Neural progenitor cell (in vitro differentiated cells): ENCODE measurements at regions not wholly inside any gene's neighbourhood (a gene's known extent, or its start where the extent isn't known, plus 50 kb on each side); places are given as distances from the start of the nearest gene placed in this dataset.
A peak's percentile ranks its signal among the peaks of the same experiment; 100 is the strongest.

Experiments
- DNase-seq: peaks from one replicate; pipeline ENCODE4 v3.0.0-alpha.2; 2016; ENCODE audit warnings: low spot score
- H2AFZ ChIP-seq: fragments of 200-600 bp; sonication (generic); replicated peaks from 2 replicates; pipeline ENCODE4 v1.6.1; 2016; ENCODE audit warnings: antibody characterized with exemption
- H3F3A ChIP-seq: fragments of 200-600 bp; sonication (generic); 2 replicates; pipeline ENCODE4 v1.6.1; 2016; ENCODE audit warnings: antibody characterized with exemption, low read depth
- H3K27ac ChIP-seq: fragments of 200-600 bp; sonication (generic); 2 replicates; pipeline ENCODE4 v1.5.1; 2016; ENCODE audit warnings: mild to moderate bottlenecking
- H3K27me3 ChIP-seq: fragments of 200-600 bp; sonication (generic); 2 replicates; pipeline ENCODE4 v1.6.1; 2016; ENCODE audit warnings: mild to moderate bottlenecking, moderate library complexity
- H3K36me3 ChIP-seq: fragments of 200-600 bp; sonication (generic); 2 replicates; pipeline ENCODE4 v1.5.1; 2016
- H3K4me1 ChIP-seq: fragments of 200-600 bp; sonication (generic); 2 replicates; pipeline ENCODE4 v1.6.1; 2016; ENCODE audit warnings: mixed run types
- H3K4me2 ChIP-seq: fragments of 200-600 bp; sonication (generic); 2 replicates; pipeline ENCODE4 v1.6.1; 2016
- H3K4me3 ChIP-seq: fragments of 200-600 bp; sonication (generic); 2 replicates; pipeline ENCODE4 v1.5.1; 2016
- H3K79me2 ChIP-seq: fragments of 200-600 bp; sonication (generic); 2 replicates; pipeline ENCODE4 v1.6.1; 2016; ENCODE audit warnings: low read depth
- H3K9ac ChIP-seq: fragments of 200-600 bp; sonication (generic); 2 replicates; pipeline ENCODE4 v1.6.1; 2016
- H3K9me3 ChIP-seq: fragments of 200-600 bp; sonication (generic); 2 replicates; pipeline ENCODE4 v1.5.1; 2016; ENCODE audit warnings: low read depth
- H4K20me1 ChIP-seq: fragments of 200-600 bp; sonication (generic); 2 replicates; pipeline ENCODE4 v1.6.1; 2016; ENCODE audit warnings: low read depth
- H3K27ac Mint-ChIP-seq: 3 replicates; pipeline ENCODE4 v1.8.0; 2021; ENCODE audit warnings: mixed read lengths
- H3K27me3 Mint-ChIP-seq: 2 replicates; pipeline ENCODE4 v1.8.0; 2022; ENCODE audit warnings: low read depth, mild to moderate bottlenecking, inconsistent platforms, moderate library complexity, mixed read lengths; ENCODE audit not compliant: insufficient read depth
- H3K36me3 Mint-ChIP-seq: 3 replicates; pipeline ENCODE4 v1.8.0; 2021; ENCODE audit warnings: mixed read lengths
- H3K4me1 Mint-ChIP-seq: 3 replicates; pipeline ENCODE4 v1.8.0; 2021; ENCODE audit warnings: mixed read lengths
- H3K4me3 Mint-ChIP-seq: 3 replicates; pipeline ENCODE4 v1.8.0; 2021; ENCODE audit warnings: mild to moderate bottlenecking, moderate library complexity, mixed read lengths
- H3K9me3 Mint-ChIP-seq: 3 replicates; pipeline ENCODE4 v1.8.0; 2020; ENCODE audit warnings: mixed read lengths
- EZH2 ChIP-seq: fragments of 200-600 bp; sonication (generic); IDR thresholded peaks from 2 replicates; pipeline ENCODE4 v1.6.1; 2017; ENCODE audit warnings: antibody characterized with exemption, mild to moderate bottlenecking, moderate library complexity
- EZH2phosphoT487 ChIP-seq: fragments of 200-600 bp; sonication (generic); IDR thresholded peaks from 2 replicates; pipeline ENCODE4 v1.6.1; 2017; ENCODE audit warnings: antibody characterized with exemption
- TF ChIP-seq, protein P1 (sequence below): fragments of 200-600 bp; sonication (generic); IDR thresholded peaks from 2 replicates; pipeline ENCODE4 v1.5.1; 2017; ENCODE audit warnings: antibody characterized with exemption, mild to moderate bottlenecking

DNA sequence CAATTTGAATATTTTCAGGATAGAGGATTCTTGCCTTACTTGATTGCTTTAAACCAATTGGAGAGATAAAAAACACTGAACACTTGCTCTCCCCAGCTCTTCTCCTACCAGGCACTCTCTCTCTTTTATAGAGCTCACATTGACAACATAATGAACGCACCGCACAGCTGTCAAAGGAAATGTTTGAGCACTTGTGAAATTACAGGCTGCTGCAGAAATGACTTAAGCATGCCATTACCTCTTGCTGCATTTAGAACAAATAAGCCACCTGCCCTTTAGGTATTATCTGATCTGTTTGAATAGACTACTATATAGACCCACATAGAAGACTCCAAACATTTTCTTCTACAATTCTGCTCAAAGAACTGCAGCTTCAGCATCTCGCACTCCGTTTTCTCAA is 227.7 kb downstream of the C4orf33 start:
- Histone ChIP-seq H3K9me3 (no peaks in the 10 kb centered on the region), H3K4me1 (peaks cover 18% of the 10 kb centered on the region), H3K4me2 (no peak overlapping the region), H3K27me3 (no peaks in the 10 kb centered on the region), H3K27ac (no peak overlapping the region), H2AFZ (no peak overlapping the region), H3F3A (no peaks in the 10 kb centered on the region), H3K9ac (no peak overlapping the region), H3K4me3 (no peak overlapping the region), H4K20me1 (no peaks in the 10 kb centered on the region), H3K36me3 (no peaks in the 10 kb centered on the region), H3K79me2 (no peaks in the 10 kb centered on the region)
- no peak overlapping the region for H3K4me3 Mint-ChIP-seq
- H3K9me3 Mint-ChIP-seq: no peaks in the 10 kb centered on the region
- peaks cover 15% of the 10 kb centered on the region for H3K4me1 Mint-ChIP-seq
- no peaks in the 10 kb centered on the region for H3K27me3 Mint-ChIP-seq
- H3K27ac Mint-ChIP-seq: no peak overlapping the region
- no peaks in the 10 kb centered on the region for H3K36me3 Mint-ChIP-seq
- no peak for TF ChIP-seq EZH2phosphoT487
- TF ChIP-seq, protein P1, sequence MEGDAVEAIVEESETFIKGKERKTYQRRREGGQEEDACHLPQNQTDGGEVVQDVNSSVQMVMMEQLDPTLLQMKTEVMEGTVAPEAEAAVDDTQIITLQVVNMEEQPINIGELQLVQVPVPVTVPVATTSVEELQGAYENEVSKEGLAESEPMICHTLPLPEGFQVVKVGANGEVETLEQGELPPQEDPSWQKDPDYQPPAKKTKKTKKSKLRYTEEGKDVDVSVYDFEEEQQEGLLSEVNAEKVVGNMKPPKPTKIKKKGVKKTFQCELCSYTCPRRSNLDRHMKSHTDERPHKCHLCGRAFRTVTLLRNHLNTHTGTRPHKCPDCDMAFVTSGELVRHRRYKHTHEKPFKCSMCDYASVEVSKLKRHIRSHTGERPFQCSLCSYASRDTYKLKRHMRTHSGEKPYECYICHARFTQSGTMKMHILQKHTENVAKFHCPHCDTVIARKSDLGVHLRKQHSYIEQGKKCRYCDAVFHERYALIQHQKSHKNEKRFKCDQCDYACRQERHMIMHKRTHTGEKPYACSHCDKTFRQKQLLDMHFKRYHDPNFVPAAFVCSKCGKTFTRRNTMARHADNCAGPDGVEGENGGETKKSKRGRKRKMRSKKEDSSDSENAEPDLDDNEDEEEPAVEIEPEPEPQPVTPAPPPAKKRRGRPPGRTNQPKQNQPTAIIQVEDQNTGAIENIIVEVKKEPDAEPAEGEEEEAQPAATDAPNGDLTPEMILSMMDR: no peak
- no peak for TF ChIP-seq EZH2
- no peak for DNase-seq

DNA sequence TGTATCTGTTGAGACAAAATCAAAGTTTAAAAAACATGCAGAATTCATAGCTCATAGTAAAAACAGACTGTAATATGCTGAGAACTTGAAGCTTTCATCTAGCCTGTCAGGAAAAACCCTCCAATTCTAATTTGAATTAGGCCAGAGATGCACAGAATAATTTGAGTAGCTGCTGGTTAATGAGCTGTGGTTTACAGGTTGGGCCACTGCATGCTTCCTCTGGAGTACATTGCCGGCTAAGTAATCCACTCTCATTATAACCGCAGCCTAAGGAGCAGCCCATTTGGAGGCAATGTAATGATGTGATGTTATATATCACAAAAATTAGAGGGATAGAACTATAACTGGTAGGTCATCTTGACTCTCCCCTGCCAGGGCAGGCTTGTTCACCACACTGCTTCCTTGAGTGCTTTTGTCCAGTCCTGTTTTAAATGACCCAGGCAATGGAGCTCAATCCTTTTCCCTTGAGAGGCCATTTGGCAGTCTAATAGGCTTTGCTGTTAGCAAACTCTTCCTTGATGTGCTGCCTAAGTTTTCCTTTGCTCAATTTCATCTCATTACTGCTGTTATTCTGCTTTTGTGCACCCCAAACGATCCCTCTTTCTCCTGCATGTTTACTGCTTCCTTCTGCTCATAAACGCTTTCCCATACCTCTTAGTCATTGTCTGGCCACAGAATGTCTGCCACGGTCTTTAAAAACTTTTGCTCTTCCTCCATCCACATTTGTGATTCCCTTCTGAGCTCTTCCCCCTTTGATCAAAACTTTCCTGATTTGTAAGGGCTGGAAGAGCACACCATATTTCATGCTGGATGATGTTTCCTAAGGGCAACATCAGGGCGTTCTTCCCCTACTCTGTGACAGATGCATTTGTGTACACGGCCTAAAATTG is 230.9 kb downstream of the C4orf33 start:
- TF ChIP-seq EZH2phosphoT487: no peak
- TF ChIP-seq, protein P1: no peak
- TF ChIP-seq EZH2: no peak
- no peak overlapping the region for H3K27ac ChIP-seq
- no peak overlapping the region for H3K27ac Mint-ChIP-seq

DNA sequence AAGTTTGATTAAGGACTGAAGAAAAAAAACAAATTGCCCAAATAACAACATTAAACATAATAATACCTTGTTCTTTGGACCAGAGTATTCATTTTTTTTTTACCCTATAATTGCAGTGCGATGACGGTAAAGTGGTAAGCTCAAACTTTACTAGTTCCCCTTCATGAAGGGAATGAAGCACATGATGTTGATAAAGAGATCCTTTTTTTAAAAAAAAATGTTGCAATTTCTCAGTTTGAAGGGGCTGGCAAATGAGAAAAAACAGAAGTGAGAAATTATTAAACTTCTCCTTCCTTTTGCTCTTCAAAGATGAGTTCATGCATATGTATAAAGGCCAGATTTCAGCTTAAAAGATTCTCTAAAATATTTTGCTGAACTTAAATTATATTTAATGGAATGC is 231.7 kb downstream of the C4orf33 start:
- H3K27ac ChIP-seq: no peak overlapping the region
- H3K27me3 ChIP-seq: no peaks in the 10 kb centered on the region
- H3K79me2 ChIP-seq: no peaks in the 10 kb centered on the region
- H3K9me3 Mint-ChIP-seq: peaks cover 3% of the 10 kb centered on the region
- H3K36me3 Mint-ChIP-seq: no peaks in the 10 kb centered on the region
- no peaks in the 10 kb centered on the region for H4K20me1 ChIP-seq
- peaks cover 13% of the 10 kb centered on the region for H3K4me1 Mint-ChIP-seq
- H3K4me1 ChIP-seq: peaks cover 12% of the 10 kb centered on the region
- no peak overlapping the region for H3K4me2 ChIP-seq
- H3K27ac Mint-ChIP-seq: no peak overlapping the region
- H3K27me3 Mint-ChIP-seq: peaks cover 3% of the 10 kb centered on the region
- DNase-seq: no peak
- H3F3A ChIP-seq: no peaks in the 10 kb centered on the region
- no peaks in the 10 kb centered on the region for H3K9me3 ChIP-seq
- H3K4me3 ChIP-seq: no peak overlapping the region
- H3K36me3 ChIP-seq: no peaks in the 10 kb centered on the region
- no peak overlapping the region for H2AFZ ChIP-seq
- H3K9ac ChIP-seq: no peak overlapping the region
- H3K4me3 Mint-ChIP-seq: no peak overlapping the region
- TF ChIP-seq EZH2 (no peak), EZH2phosphoT487 (no peak)
- TF ChIP-seq, protein P1: no peak

More for the DNA sequence above, 230.9 kb downstream of the C4orf33 start:
- peaks cover 3% of the 10 kb centered on the region for H3K27me3 Mint-ChIP-seq
- Histone ChIP-seq H3K79me2 (no peaks in the 10 kb centered on the region), H3K9me3 (no peaks in the 10 kb centered on the region), H3K4me3 (no peak overlapping the region), H3K4me2 (no peak overlapping the region), H3K9ac (no peak overlapping the region), H3K4me1 (peaks cover 18% of the 10 kb centered on the region), H3F3A (no peaks in the 10 kb centered on the region), H3K36me3 (no peaks in the 10 kb centered on the region), H3K27me3 (no peaks in the 10 kb centered on the region), H4K20me1 (no peaks in the 10 kb centered on the region), H2AFZ (peak overlapping the region; percentile 48)
- no peaks in the 10 kb centered on the region for H3K36me3 Mint-ChIP-seq
- no peak overlapping the region for H3K4me3 Mint-ChIP-seq
- H3K4me1 Mint-ChIP-seq: peaks cover 15% of the 10 kb centered on the region
- peaks cover 3% of the 10 kb centered on the region for H3K9me3 Mint-ChIP-seq
- DNase-seq: no peak
